H1 (cell line): ENCODE measurements at regions not wholly inside any gene's neighbourhood (a gene's known extent, or its start where the extent isn't known, plus 50 kb on each side); places are given as distances from the start of the nearest gene placed in this dataset.

ENCODE experiments used
- CTCF ChIA-PET: fragments of 300-600 bp; sonication (Branson Sonifier 250); formaldehyde crosslinking; loops from one replicate; lab custom pipeline; 2021; ENCODE audit not compliant: partially characterized antibody; lab: Charles Lee
- POLR2A ChIA-PET: fragments of 300-600 bp; sonication (Branson Sonifier 250); formaldehyde crosslinking; loops from one replicate; lab custom pipeline; 2021; ENCODE audit warnings: inconsistent platforms; ENCODE audit not compliant: partially characterized antibody; lab: Charles Lee
- DNase-seq, 2 experiments: peaks; one replicate each; pipeline versions ENCODE4 v3.0.0 to v3.0.0-alpha.2; 2010 to 2022; ENCODE audit warnings: low spot score in 2 of 2, low read depth in 1 of 2, mixed read lengths in 1 of 2
- FAIRE-seq: peaks from 2 replicates; lab custom pipeline; 2011; peaks lifted over from hg19 to GRCh38; lab: Jason Lieb, UNC
- H2AFZ ChIP-seq: 2 replicates; pipeline ENCODE4 v1.8.1; 2012; ENCODE audit warnings: low read length, inconsistent platforms
- H2AK5ac ChIP-seq: 2 replicates; pipeline ENCODE4 v1.6.1; 2013; ENCODE audit warnings: low read depth, low read length
- H2BK120ac ChIP-seq: replicated peaks from 2 replicates; pipeline ENCODE3; 2013; ENCODE audit warnings: low read depth, low read length, inconsistent platforms
- H2BK12ac ChIP-seq: 2 replicates; pipeline ENCODE4 v1.6.1; 2013; ENCODE audit warnings: low read depth, low read length
- H2BK15ac ChIP-seq: 2 replicates; pipeline ENCODE4 v1.6.1; 2013; ENCODE audit warnings: low read length
- H2BK20ac ChIP-seq: 2 replicates; pipeline ENCODE4 v1.6.1; 2013; ENCODE audit warnings: low read length
- H2BK5ac ChIP-seq: 2 replicates; pipeline ENCODE4 v1.6.1; 2013; ENCODE audit warnings: low read depth, low read length
- H3K14ac ChIP-seq: 2 replicates; pipeline ENCODE4 v1.6.1; 2013; ENCODE audit warnings: inconsistent platforms; ENCODE audit not compliant: insufficient read length
- H3K18ac ChIP-seq: 2 replicates; pipeline ENCODE4 v1.6.1; 2013; ENCODE audit warnings: low read length; ENCODE audit errors: extremely low read depth
- H3K23ac ChIP-seq: 2 replicates; pipeline ENCODE4 v1.6.1; 2013; ENCODE audit warnings: inconsistent platforms; ENCODE audit not compliant: insufficient read length
- H3K23me2 ChIP-seq: 2 replicates; pipeline ENCODE4 v1.6.1; 2013; ENCODE audit warnings: low read depth, low read length
- H3K27ac ChIP-seq: 2 replicates; pipeline ENCODE4 v1.6.1; 2011; ENCODE audit warnings: low read depth, low read length, inconsistent platforms
- H3K27me3 ChIP-seq, 4 experiments: replicated peaks in 1 of 4; 1 replicate in 1 of 4; 2 replicates in 3 of 4; pipeline versions ENCODE4 v1.6.1 to v1.8.1; 2011 to 2013; ENCODE audit warnings: low read length in 3 of 4, mild to moderate bottlenecking in 3 of 4, inconsistent platforms in 2 of 4, mixed read lengths in 2 of 4, moderate library complexity in 1 of 4; ENCODE audit not compliant: control insufficient read depth in 3 of 4, insufficient read depth in 3 of 4; ENCODE audit errors: extremely low read depth in 1 of 4
- H3K36me3 ChIP-seq, 4 experiments: 2 replicates each; pipeline versions ENCODE4 v1.6.1 to v1.8.1; 2011 to 2013; ENCODE audit warnings: mild to moderate bottlenecking in 4 of 4, low read length in 3 of 4, moderate library complexity in 2 of 4, control low read depth in 1 of 4, inconsistent platforms in 1 of 4; ENCODE audit not compliant: insufficient read depth in 4 of 4, control insufficient read depth in 2 of 4
- H3K4ac ChIP-seq: replicated peaks from 2 replicates; pipeline ENCODE3; 2013; ENCODE audit warnings: low read length, low read depth, mixed read lengths, inconsistent platforms; ENCODE audit not compliant: insufficient read length
- H3K4me1 ChIP-seq, 4 experiments: replicated peaks in 1 of 4; 1 replicate in 1 of 4; 2 replicates in 3 of 4; pipeline versions ENCODE4 v1.6.1 to v1.8.1; 2011 to 2013; ENCODE audit warnings: low read length in 3 of 4, inconsistent platforms in 2 of 4, mixed read lengths in 1 of 4; ENCODE audit not compliant: insufficient read depth in 4 of 4, control insufficient read depth in 3 of 4
- H3K4me2 ChIP-seq, 2 experiments: 2 replicates each; pipeline versions ENCODE4 v1.6.1 to v1.8.1; 2011 to 2013; ENCODE audit warnings: low read depth in 2 of 2, low read length in 2 of 2, control low read depth in 1 of 2, inconsistent platforms in 1 of 2, mild to moderate bottlenecking in 1 of 2; ENCODE audit not compliant: insufficient read depth in 1 of 2
- H3K4me3 ChIP-seq, 4 experiments: fragments of 200-600, 300-600 bp in 1 of 4; sonication (generic), shearing (Covaris generic), sonication (Bioruptor Twin) in 1 of 4; 2 replicates each; pipeline versions ENCODE4 v1.5.1 to v1.8.1; 2011 to 2016; ENCODE audit warnings: low read length in 4 of 4, low read depth in 3 of 4, control low read depth in 2 of 4, inconsistent platforms in 2 of 4, mild to moderate bottlenecking in 2 of 4, mixed read lengths in 1 of 4, moderate library complexity in 1 of 4; ENCODE audit not compliant: insufficient read depth in 2 of 4; ENCODE audit errors: extremely low read depth in 1 of 4
- H3K56ac ChIP-seq: replicated peaks from 2 replicates; pipeline ENCODE3; 2013; ENCODE audit warnings: low read depth, mild to moderate bottlenecking, mixed read lengths, low read length, inconsistent platforms; ENCODE audit not compliant: insufficient read length
- H3K79me1 ChIP-seq: 2 replicates; pipeline ENCODE4 v1.6.1; 2013; ENCODE audit warnings: low read depth, low read length, control low read depth
- H3K79me2 ChIP-seq, 2 experiments: 2 replicates each; pipeline versions ENCODE4 v1.6.1 to v1.8.1; 2012 to 2013; ENCODE audit warnings: low read length in 2 of 2, mild to moderate bottlenecking in 2 of 2, inconsistent platforms in 1 of 2; ENCODE audit not compliant: insufficient read depth in 2 of 2, control insufficient read depth in 1 of 2
- H3K9ac ChIP-seq, 4 experiments: replicated peaks in 1 of 4; 1 replicate in 1 of 4; 2 replicates in 3 of 4; pipeline versions ENCODE4 v1.6.1 to v1.8.1; 2011 to 2013; ENCODE audit warnings: low read depth in 3 of 4, low read length in 3 of 4, control low read depth in 2 of 4, mild to moderate bottlenecking in 2 of 4, moderate library complexity in 2 of 4, inconsistent platforms in 1 of 4; ENCODE audit errors: extremely low read depth in 1 of 4
- H3K9me3 ChIP-seq, 2 experiments: 2 replicates each; pipeline versions ENCODE4 v1.6.1 to v1.8.1; 2012 to 2013; ENCODE audit warnings: mild to moderate bottlenecking in 2 of 2, moderate library complexity in 2 of 2, control low read depth in 1 of 2, inconsistent platforms in 1 of 2, low read depth in 1 of 2, low read length in 1 of 2, mixed read lengths in 1 of 2; ENCODE audit not compliant: insufficient read depth in 2 of 2
- H4K20me1 ChIP-seq, 2 experiments: replicated peaks in 1 of 2; 2 replicates each; pipeline versions ENCODE3 to v1.8.1; 2011 to 2013; ENCODE audit warnings: inconsistent platforms in 2 of 2, low read length in 2 of 2, mild to moderate bottlenecking in 1 of 2; ENCODE audit not compliant: insufficient read depth in 2 of 2, control insufficient read depth in 1 of 2
- H4K5ac ChIP-seq: 2 replicates; pipeline ENCODE4 v1.6.1; 2013; ENCODE audit warnings: low read length, low read depth, mixed read lengths, inconsistent platforms; ENCODE audit not compliant: insufficient read length
- H4K8ac ChIP-seq: 2 replicates; pipeline ENCODE4 v1.8.0; 2013; ENCODE audit warnings: mild to moderate bottlenecking, moderate library complexity, low read length, inconsistent platforms; ENCODE audit not compliant: insufficient read depth; ENCODE audit errors: extremely low read depth
- H4K91ac ChIP-seq: replicated peaks from 2 replicates; pipeline ENCODE3; 2013; ENCODE audit warnings: low read length, mixed read lengths, inconsistent platforms; ENCODE audit not compliant: insufficient read length
- CHD7 ChIP-seq: fragments of 300-600 bp; sonication (generic); IDR thresholded peaks from 2 replicates; pipeline ENCODE4 v1.7.1; 2012; ENCODE audit warnings: low read length, moderate library complexity, mild to moderate bottlenecking, inconsistent platforms; ENCODE audit not compliant: insufficient replicate concordance
- JUND ChIP-seq: IDR thresholded peaks from 2 replicates; pipeline ENCODE4 v1.6.1; 2011; ENCODE audit warnings: mild to moderate bottlenecking, improper control_type of control experiment, low read length

GRCh38 chr19:28634019-28634328 is 579.0 kb downstream of the UQCRFS1 start:
- Histone ChIP-seq H4K8ac (no peak overlapping the region), H3K27me3 (no peaks in the 10 kb centered on the region), H2BK15ac (no peak overlapping the region), H3K56ac (no peak overlapping the region), H2AK5ac (no peak overlapping the region), H3K18ac (no peak overlapping the region), H2BK5ac (no peak overlapping the region), H3K36me3 (no peaks in the 10 kb centered on the region), H3K9ac (no peak overlapping the region), H4K91ac (no peak overlapping the region), H3K79me2 (no peaks in the 10 kb centered on the region), H2BK20ac (no peak overlapping the region), H3K23ac (no peak overlapping the region), H2BK120ac (no peak overlapping the region), H3K4me1 (peaks cover 0 to 3% (median 2%) of the 10 kb centered on the region in 4 experiments; a peak in 6 of 7 replicates), H3K9me3 (no peaks in the 10 kb centered on the region), H3K27ac (no peak overlapping the region), H3K14ac (no peak overlapping the region), H3K4me2 (no peak overlapping the region), H3K23me2 (no peaks in the 10 kb centered on the region), H3K79me1 (no peaks in the 10 kb centered on the region; the same call in 1 of the 2 replicates), H2BK12ac (no peak overlapping the region), H4K5ac (no peak overlapping the region), H2AFZ (no peak overlapping the region), H3K4ac (no peak overlapping the region), H3K4me3 (no peak overlapping the region), H4K20me1 (peaks cover 0 to 2% of the 10 kb centered on the region in 2 experiments)
- FAIRE-seq (no peak), DNase-seq (no peak)
- ChIA-PET POLR2A (interaction anchor here (0.6 to 0.9 kb wide), 2 partner anchors 20 to 94 kb away, joined by 3 to 4 read pairs; no protein-coding TSS in a partner anchor), CTCF (interaction anchor here (0.6 to 3.5 kb wide), 60 partner anchors 8 to 654 kb away, joined by 3 to 29 read pairs (median 4); no protein-coding TSS in a partner anchor)
- TF ChIP-seq JUND (no peak), CHD7 (no peak)
